ENCODE measurements at regions not wholly inside any gene's neighbourhood (a gene's known extent, or its start where the extent isn't known, plus 50 kb on each side); places are given as distances from the start of the nearest gene placed in this dataset.

- Histone ChIP-seq H3K27me3 (ENCODE audit: control insufficient read depth in 2 of 2, insufficient read depth in 2 of 2, low read length in 2 of 2) (peaks cover 0 to 5% of the 10 kb centered on the region in 2 experiments; a peak in 2 of 5 replicates), H3K4me3 (no peak overlapping the region), H2AFZ (ENCODE audit: low read depth, low read length) (no peak overlapping the region), H3K79me2 (ENCODE audit: control insufficient read depth, insufficient read depth, low read length) (no peaks in the 10 kb centered on the region), H3K9me1 (ENCODE audit: control insufficient read depth, insufficient read depth, low read length) (no peaks in the 10 kb centered on the region), H3K9me3 (replicated peaks; ENCODE audit: control insufficient read depth, insufficient read depth, low read depth, low read length) (no peaks in the 10 kb centered on the region), H3K4me2 (ENCODE audit: insufficient read depth, low read length) (no peak overlapping the region), H3K27ac (ENCODE audit: extremely low read depth, low read depth, low read length) (no peak overlapping the region), H3K36me3 (ENCODE audit: control insufficient read depth, insufficient read depth, low read length) (no peaks in the 10 kb centered on the region), H3K4me1 (replicated peaks in 1 of 2; ENCODE audit: control insufficient read depth in 2 of 2, insufficient read depth in 2 of 2, low read length in 2 of 2) (no peaks in the 10 kb centered on the region), H3K9ac (ENCODE audit: insufficient read depth in 1 of 2, low read depth in 2 of 2, low read length in 2 of 2) (no peak overlapping the region), H4K20me1 (replicated peaks; ENCODE audit: control insufficient read depth, insufficient read depth, low read length) (no peaks in the 10 kb centered on the region)
- intact Hi-C loops (cut with micrococcal nuclease): no loop called here
- TF ChIP-seq SAP30 (IDR thresholded peaks at IDR 0.05; ENCODE audit: borderline replicate concordance, insufficient read depth, low read depth, low read length, poor library complexity, severe bottlenecking) (no peak), ZBTB11 (CRISPR knock-in tag; IDR thresholded peaks at IDR 0.05) (no peak), RBM39 (optimal IDR thresholded peaks at IDR 0.05; ENCODE audit: low read depth, low read length) (no peak), NEUROD1 (IDR thresholded peaks at IDR 0.05; ENCODE audit: borderline replicate concordance, low read depth, low read length, partially characterized antibody) (no peak), ZBTB33 (CRISPR knock-in tag; IDR thresholded peaks at IDR 0.05) (no peak), ZNF280B (CRISPR knock-in tag; IDR thresholded peaks at IDR 0.05) (no peak), ZFP36 (IDR thresholded peaks at IDR 0.05; ENCODE audit: low read depth, low read length, partially characterized antibody) (no peak), SMC3 (conservative IDR thresholded peaks at IDR 0.05; ENCODE audit: insufficient read depth, low read depth, low read length) (no peak), ATF1 (CRISPR knock-in tag; IDR thresholded peaks at IDR 0.05) (no peak), ATF1 (tag; IDR thresholded peaks at IDR 0.05) (no peak), NCOA1 (IDR thresholded peaks at IDR 0.05; ENCODE audit: low read depth) (no peak), SIN3B (IDR thresholded peaks at IDR 0.05; ENCODE audit: low read depth) (no peak)
- CTCF ChIA-PET (ENCODE audit: low intra/inter-chr PET ratio): no interaction called here
- FAIRE-seq: no peak
- in situ Hi-C loops (cut with MboI): no loop called here
- POLR2A ChIA-PET: interaction anchor here (0.9 to 1.8 kb wide), 2 partner anchors 8 to 165 kb away, joined by 3 to 4 read pairs; no protein-coding TSS in a partner anchor
- WGBS (ENCODE audit: insufficient coverage, low coverage, missing lambda C conversion rate): 3% methylated on average over 2 of the region's 2 CpGs
- no peak for DNase-seq (ENCODE audit: extremely low read depth in 1 of 4, low spot score in 3 of 4)
- ATAC-seq: no peak
- BruUV-seq (replicated peaks): no TSS peak
Measured at GRCh38 chr6:40881501-40881900, 157.5 kb downstream of the UNC5CL start.
